NCI-H1436 treated with DMSO at 0.1 percent for 48 hours (cell line): ENCODE measurements at regions not wholly inside any gene's neighbourhood (a gene's known extent, or its start where the extent isn't known, plus 50 kb on each side); places are given as distances from the start of the nearest gene placed in this dataset.
"Not testable (repeated sequence)": the region's sequence is repeated elsewhere in the genome, so short reads cannot be mapped to it uniquely, and the experiment has no call there.

Experiments used
- DNase-seq: peaks from one replicate; lab custom pipeline; 2025; lab: John Stamatoyannopoulos, UW

DNA sequence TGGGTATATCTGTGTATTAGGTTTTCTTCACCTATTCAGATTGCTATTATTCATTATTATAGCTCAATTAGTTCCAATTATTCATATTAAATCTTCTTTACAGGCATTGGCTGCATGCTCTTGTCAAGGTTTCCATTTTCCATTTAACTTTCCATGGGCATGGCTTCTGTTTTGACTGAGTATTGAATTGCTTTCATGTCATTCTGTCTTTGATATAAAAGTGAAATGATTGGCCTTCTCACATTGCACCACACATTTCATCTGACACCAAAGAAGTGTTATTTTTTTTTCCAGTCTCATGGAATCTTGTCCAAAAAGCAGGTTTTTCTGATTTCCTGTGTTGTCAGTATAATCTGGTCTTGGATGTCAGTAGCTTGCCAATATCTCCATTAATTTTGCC, 1244.3 kb downstream of the RAPGEF2 start:
- DNase-seq, result no peak

DNA sequence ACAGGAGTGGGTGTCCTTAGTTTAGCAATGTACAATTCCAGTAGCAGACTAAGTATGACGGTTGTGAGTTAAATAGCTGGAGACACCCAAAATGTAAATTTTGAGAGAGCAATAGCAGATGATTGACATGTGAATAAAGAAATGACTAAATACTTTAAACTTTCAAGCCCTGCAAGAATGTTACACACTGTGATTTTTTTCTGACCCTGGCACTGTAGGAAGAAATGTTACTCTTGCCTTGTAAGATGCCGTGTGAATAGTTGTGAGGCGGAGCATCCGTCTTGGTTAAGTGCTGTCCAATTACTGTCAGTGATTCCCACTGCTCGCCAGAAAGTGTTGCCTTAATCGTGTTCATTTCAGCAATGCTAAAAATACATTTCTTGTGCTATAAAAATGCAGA, 1248.1 kb downstream of the RAPGEF2 start:
- DNase-seq, result no peak

DNA sequence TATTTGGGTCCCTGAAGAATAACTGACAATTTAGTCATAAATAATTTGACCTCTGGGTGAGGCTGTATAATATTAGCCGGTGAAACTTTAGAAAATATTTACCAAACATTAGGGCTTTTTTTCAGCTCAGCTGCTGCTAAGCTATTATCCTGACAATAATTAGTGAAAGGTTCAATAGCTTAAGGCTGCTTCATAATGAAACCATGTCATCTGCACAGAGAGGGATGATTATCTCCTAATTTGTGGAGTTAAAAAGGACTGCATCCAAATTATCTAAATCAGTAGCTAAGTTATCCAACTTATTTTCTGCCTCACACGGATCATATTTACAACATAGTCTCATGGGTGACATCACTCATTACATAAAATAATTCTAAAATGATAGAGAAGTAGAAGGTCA, 1249.8 kb downstream of the RAPGEF2 start:
- no peak for DNase-seq

DNA sequence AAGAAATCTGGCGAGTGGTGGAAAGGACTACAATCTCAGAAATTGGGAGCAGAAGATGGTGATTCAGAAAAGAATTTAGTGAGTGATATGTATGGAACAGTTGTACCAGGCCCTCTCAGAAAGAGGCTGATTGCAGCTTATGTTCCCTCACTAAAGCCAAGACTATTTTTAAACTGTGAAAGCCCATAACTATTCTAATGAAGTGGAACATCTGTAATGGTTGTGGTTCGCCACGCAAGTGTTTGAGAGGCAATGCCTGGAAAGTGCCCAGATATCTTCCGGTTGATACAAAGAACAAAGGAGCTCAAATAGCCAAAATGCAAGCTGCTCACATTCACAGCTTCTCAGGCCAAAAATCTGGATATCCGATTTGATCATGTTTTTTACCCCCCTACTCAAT, 1250.7 kb downstream of the RAPGEF2 start:
- no peak for DNase-seq

DNA sequence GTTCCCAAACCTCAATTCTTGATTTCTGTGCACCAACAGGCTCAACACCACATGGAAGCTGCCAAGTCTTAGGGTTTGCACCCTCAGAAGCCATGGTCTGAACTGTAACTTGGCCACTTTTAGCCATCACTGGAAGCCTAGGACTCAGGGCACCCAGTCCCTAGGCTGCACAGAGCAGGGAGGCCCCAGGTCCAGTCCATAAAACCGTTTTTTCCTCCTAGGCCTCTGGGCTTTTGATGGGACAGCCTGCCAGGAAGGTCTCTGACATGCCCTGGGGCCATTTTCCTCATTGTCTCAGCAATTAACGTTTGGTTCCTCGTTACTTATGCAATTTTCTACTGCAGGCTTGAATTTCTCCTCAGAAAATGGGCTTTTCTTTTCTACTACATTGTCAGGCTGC, 1259.6 kb downstream of the RAPGEF2 start:
- DNase-seq, result no peak

DNA sequence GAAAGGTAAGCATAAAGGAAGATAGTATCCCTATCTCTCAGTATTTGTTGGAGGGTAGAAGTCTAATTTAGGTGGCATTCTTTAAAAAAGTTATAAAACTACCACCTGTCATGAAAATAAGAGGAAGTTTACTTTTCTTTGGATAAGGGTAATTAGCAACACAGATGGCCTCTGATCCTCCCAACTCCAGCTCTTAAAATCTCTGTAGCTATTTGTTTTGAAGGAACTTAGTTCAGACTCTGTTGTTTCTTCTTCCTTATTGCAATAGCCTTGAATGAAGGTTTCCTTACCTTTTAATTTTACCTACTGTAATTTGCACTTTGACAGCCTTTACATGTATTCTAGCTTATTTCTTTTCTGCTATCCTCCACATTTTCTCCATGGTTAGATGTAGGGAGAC, 1261.3 kb downstream of the RAPGEF2 start:
- DNase-seq, result no peak

DNA sequence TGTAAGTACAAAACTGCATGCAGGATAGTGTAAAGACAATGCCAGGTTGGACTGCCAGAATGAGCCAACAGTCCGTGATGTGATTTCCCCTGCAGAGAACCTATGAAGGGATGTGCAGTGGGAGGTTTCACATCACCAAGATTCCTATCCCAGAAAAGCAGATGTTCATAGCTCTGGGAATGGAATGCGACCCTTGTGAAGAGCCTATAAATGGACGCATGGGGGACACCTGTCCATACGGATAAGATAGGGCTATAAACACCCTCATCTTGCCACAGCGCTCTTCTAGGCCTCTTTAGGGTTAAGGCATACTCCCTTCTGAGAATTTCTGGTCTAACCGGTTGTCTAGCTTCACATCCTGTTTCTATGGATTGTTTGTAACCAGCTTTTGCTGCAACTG, 1261.8 kb downstream of the RAPGEF2 start:
- DNase-seq, result not testable (repeated sequence)

DNA sequence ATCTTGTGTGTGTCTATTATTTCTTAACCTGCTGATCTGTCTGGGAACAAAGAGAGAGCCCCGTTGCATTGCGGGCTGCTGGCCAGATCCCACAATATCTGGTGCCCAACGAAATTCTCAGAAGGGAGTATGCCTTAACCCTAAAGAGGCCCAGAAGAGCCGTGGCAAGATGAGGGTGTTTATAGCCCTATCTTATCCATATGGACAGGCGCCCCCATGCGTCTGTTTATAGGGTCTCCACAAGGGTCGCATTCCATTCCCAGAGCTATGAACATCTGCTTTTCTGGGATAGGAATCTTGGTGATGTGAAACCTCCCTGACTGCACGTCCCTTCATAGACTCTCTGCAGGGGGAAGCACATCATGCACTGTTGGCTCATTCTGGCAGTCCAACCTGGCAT, 1262.5 kb downstream of the RAPGEF2 start:
- not testable (repeated sequence) for DNase-seq

DNA sequence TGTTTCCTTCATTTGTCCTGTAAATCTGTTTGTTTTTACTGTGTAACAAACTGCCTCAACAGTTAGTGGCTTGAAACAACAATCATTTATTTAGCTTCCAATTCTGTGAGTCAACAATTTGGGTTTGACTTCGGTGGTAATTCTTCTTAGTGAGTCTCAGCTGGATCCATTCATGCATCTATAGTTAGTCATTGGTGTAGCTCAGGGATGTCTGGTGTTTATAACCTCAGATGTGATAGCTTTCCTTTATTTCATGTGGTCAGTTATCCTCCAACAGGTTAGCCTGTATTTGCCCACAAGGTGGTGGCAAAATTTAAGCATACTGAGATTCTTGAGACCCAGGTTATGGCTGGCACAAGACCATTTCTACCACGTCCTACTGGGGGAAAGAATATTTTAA, 1267.2 kb downstream of the RAPGEF2 start:
- no peak for DNase-seq

DNA sequence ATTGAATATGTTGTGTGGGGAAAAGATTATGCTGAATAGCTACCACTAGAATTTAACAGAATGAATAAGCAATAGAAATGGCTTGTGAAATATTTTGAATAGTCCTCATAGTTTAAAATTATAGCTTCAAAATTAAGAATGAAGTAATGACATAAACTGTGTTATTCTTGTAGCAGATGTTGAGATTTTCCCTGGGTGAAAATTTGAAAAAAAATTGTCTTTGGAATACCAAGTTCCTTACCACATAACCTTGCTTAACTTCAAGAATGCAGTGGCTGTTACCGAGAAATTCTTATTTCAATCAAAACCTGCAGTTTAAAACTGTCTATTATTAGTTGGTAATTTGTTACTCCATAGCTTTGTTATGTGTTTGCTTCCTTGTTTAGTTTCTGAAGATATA, 1268.6 kb downstream of the RAPGEF2 start:
- no peak for DNase-seq

DNA sequence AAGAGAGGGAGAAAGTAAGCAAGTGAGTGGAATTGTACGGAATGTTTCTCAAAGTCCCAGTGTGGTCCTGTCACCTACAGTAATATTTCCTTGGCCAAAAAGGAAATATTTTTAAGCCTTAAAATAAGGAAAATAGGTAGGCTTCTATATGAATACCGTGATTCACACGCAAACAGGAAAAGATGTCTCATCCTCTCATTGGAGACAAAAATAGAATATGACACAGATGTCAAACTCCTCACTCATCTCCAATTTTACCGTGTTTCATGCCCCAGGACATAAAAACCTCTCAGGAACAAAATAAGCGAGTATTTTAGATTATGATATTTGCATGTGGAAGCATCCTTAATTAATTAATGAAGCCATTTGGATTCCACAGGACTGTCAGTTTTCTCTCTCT, 1269.5 kb downstream of the RAPGEF2 start:
- DNase-seq, result no peak

DNA sequence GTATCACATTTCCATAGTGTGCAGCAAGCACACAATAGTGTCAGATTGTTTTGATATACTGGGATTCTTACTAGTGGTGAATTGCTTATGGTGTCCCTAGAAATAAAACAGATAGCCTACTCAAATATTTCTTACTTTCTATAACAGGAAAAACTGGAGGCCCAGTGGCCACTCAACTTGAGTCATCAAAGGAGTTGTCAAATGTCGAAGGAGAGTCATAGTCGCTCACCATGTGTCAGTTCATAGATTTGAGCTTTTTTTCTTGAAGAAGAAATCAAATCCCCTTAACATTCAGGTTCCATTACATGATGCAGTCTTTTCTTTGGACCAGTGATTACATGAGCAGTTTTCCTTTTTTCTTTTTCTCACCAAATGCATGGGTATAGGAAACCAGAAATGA, 1271.0 kb downstream of the RAPGEF2 start:
- no peak for DNase-seq

DNA sequence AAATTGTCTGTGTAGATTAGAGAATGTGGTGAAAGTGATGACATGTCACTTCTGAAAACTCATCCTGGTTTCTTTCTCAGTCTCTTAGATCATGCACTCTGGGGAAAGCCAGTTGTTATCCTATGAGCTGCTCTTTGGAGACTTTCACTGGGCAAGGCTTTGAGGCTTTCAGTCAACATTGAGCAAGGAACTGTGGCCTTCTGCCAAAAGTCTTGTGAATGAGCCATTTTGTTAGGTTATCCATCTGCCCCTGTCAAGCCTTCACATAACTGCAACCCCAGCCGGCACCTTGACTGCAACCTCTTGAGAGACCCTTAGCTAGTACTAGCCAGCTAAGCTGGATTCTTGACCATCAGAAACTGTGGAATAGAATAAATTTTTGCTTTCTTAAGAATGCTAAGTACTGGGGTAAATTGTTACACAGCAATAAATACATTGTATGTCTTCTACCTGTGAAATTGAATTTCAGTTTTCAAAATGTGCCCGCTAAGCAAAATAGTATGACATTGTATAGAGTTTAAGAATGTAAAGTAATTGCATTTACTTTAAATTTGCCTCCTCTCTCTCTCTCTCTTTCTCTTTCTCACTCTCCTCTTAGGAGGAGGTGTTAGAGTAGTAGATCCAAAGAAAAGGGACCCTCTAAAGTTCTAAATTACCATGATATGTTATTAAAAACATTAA, 1273.0 kb downstream of the RAPGEF2 start:
- no peak for DNase-seq

DNA sequence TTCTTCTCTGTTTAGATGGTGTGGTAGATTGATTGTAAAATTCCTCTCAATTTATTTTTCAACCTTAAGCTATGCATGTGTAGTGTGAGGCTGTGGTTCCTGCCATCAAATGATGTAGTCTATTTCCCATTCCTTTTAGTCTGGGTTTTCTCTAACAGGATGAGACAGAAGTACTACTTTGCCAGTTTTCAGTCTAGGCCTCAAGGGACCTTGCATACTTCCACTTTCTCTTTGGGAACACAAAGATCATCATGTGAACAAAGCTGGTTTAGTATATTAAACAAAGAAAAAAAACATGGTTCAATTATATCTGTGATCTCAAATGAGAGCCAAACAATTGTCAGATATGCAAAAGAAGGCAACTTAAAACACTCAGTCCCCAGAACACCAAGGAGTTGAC, 1284.0 kb downstream of the RAPGEF2 start:
- no peak for DNase-seq

DNA sequence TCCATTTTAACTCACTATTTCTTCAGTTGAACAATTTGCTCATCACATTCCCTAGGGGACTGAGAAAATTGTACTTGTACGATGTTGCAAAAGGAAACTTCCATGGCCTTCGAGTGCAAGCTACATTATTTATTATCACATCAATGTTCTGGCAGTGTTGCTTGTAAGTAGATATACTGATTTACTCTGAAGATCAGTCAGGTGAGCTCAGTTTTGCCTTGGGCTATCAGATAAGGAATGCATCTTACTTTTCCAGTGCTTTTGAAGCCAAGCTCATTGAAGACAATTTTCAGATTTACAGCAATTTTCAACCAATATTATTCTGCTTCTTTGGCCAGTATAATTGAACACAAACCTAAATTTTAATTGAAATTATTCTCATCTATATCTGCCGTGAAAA, 1296.9 kb downstream of the RAPGEF2 start:
- DNase-seq, result no peak

DNA sequence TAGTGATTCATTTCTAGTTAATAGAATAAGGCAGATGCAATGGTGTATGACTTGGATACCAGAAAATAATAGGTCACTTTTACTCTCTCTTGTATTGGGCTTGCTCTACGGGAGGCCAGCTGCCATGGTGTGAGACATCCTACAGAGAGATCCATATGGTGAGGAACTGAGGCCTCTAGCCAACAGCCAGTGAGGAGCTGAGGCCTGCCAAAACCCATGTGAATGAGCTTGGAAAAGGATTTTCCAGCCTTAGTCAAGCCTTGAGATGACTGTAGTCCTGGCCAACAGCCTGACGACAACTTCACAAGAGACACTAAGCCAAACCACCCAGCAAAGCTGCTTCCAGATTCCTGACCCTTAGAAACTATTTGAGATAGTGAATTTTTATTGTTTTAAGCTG, 1300.2 kb downstream of the RAPGEF2 start:
- DNase-seq, result no peak

DNA sequence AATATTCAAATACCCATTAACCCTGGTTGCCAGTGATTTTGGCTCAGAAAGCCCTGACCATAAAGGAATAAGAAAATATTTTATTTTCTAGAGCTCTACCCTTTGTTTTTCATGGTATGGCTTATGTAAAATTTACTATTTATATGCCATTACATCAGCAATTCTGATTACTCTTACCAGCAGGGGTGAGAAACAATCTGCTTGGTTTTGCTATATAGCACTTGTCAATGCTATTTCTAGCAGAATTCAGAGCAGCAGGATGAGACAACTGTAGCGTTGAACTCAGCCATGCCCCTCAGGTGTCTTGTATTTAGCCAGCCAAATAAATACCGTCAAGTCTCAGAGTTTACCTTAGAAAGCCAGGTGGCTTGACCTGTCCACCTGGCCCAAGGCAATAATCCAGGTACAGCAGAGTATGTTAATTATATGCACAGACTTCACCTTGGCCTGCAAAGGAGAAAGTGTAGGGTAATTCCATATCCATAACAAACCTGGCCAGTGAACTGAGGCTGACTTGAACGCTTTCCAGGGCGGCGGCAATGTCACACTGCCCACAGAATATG, 1303.5 kb downstream of the RAPGEF2 start:
- no peak for DNase-seq

DNA sequence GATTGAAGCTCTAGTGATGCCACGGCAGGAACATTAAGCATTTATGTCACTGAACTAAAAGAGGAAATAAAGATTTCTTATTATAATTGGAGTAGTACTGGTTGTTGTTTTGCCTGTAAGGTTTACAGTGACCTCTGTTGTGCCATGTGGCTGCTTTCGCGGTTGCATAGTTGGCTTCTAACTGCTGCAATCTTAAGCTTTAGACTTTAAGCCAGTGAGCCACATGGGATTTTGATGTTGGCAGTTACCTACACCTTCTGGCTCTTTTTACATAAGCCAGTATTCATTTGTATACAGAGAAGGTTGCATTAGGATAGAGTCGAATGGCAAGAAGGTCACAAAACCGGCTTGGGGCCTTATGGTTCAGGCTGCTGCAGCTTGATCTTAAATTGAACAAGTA, 1311.6 kb downstream of the RAPGEF2 start:
- DNase-seq, result no peak

DNA sequence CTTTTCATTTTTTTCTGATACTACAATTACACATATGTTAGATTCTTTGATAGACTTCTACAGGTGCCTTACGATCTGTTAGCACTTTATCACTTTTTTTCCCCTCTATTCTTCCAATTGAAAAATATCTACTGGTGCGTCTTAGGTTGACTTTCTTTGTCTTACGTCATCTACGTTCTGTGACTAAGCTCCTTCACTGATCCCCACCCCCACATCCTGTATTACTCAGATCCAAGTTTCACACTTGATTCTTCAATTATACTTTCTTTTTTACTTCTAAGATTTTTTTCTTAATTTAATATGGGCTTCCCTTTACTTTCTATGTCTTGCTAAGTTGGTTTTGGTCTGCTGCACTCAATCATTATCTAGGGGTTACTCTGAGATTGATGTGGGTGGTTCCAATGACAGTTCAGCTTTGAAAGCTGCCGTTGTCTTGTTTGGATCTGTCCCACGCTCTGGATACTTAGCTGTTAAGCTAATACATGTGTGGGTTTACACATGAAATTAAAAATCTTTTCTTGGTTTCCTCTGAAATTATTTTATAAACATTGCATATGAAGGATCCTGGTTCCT, 1321.1 kb downstream of the RAPGEF2 start:
- DNase-seq, result no peak

DNA sequence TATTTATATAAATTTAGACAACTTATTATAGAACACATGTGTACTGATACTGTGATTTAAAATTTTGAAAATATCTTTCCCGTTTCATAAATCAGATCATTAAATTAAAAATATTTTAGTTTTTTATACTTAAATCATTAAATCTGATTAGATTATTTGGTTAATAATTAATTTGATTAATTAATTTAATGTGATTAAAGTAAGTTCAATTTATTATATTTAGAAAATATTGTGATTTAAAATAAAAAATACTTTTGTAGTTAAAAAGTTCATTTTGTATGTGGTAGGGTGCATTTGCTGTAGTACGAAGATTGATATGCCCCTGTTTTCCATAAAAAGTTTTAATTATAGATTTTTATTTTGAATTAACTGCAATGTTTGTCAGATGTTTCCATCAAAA, 1323.4 kb downstream of the RAPGEF2 start:
- no peak for DNase-seq

DNA sequence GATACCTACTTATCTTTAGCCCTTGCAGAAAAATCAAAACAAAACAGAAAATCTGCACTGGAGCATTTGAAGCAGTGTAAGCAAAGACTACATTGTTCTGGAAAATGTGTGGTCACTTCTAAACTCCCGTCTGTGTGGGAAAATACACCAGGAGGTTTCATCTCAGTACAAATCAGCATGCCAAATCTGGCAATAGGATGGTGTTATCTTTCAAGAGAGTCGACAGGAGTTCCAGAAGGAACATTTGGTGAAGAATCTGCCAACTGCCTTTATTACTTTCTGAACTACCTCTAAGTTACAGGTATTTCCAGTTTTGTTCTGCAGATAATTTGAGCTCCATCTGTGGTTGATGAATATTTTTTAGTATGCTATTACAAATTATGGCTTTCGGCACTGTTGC, 1348.0 kb downstream of the RAPGEF2 start:
- DNase-seq, result no peak

DNA sequence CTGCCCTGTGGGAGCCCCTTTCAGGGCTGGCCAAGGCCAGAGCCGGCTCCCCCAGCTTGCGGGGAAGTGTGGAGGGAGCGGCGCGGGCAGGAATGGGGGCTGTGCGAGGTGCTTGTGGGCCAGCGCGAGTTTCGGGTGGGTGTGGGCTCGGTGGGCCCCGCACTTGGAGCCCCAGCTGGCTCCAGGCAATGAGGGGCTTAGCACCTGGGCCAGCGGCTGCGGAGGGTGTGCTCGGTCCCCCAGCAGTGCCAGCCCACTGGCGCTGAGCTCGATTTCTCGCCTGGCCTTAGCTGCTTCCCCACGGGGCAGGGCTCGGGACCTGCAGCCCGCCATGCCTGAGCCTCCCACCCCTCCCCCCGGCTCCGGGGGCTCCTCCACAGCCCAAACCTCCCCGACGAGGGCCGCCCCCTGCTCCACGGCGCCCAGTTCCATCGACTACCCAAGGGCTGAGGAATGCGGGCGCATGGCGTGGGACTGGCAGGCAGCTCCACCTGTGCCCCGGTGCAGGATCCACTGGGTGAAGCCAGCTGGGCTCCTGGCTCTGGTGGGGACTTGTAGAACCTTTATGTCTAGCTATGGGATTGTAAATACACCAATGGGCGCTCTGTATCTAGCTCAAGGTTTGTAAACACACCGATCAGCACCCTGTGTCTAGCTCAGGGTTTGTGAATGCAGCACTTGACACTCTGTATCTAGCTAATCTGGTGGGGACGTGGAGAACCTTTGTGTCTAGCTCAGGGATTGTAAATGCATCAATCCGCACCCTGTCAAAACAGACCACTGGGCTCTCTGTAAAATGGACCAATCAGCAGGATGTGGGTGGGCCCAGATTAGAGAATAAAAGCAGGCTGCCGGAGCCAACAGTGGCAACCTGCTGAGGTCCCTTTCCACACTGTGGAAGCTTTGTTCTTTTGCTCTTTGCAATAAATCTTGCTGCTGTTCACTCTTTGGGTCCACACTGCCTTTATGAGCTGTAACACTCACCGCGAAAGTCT, 1379.1 kb downstream of the RAPGEF2 start:
- DNase-seq, result not testable (repeated sequence)
